HEK293 (cell line): ENCODE measurements at regions not wholly inside any gene's neighbourhood (a gene's known extent, or its start where the extent isn't known, plus 50 kb on each side); places are given as distances from the start of the nearest gene placed in this dataset.

Experiments used
- EGR2 ChIP-seq: fragments of 450-650 bp; formaldehyde crosslinking; IDR thresholded peaks from 2 replicates; pipeline ENCODE4 v1.5.1; 2016; ENCODE audit warnings: low read depth, missing biosample characterization, missing genetic modification characterization
- ZSCAN30 ChIP-seq: fragments of 450-650 bp; IDR thresholded peaks from 2 replicates; pipeline ENCODE4 v1.5.1; 2018; ENCODE audit warnings: missing biosample characterization, mild to moderate bottlenecking, missing genetic modification characterization, moderate library complexity
- TF ChIP-seq, protein P1 (sequence below): fragments of 450-650 bp; formaldehyde crosslinking; IDR thresholded peaks from 2 replicates; pipeline ENCODE4 v1.5.1; 2016; ENCODE audit warnings: missing biosample characterization, missing genetic modification characterization
- TF ChIP-seq, protein P2 (sequence below): fragments of 450-650 bp; formaldehyde crosslinking; IDR thresholded peaks from 2 replicates; pipeline ENCODE4 v1.5.1; 2016; ENCODE audit warnings: missing biosample characterization, missing genetic modification characterization

- TF ChIP-seq, protein P1, sequence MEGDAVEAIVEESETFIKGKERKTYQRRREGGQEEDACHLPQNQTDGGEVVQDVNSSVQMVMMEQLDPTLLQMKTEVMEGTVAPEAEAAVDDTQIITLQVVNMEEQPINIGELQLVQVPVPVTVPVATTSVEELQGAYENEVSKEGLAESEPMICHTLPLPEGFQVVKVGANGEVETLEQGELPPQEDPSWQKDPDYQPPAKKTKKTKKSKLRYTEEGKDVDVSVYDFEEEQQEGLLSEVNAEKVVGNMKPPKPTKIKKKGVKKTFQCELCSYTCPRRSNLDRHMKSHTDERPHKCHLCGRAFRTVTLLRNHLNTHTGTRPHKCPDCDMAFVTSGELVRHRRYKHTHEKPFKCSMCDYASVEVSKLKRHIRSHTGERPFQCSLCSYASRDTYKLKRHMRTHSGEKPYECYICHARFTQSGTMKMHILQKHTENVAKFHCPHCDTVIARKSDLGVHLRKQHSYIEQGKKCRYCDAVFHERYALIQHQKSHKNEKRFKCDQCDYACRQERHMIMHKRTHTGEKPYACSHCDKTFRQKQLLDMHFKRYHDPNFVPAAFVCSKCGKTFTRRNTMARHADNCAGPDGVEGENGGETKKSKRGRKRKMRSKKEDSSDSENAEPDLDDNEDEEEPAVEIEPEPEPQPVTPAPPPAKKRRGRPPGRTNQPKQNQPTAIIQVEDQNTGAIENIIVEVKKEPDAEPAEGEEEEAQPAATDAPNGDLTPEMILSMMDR (tag by site-specific recombination): no peak
- TF ChIP-seq, protein P2, sequence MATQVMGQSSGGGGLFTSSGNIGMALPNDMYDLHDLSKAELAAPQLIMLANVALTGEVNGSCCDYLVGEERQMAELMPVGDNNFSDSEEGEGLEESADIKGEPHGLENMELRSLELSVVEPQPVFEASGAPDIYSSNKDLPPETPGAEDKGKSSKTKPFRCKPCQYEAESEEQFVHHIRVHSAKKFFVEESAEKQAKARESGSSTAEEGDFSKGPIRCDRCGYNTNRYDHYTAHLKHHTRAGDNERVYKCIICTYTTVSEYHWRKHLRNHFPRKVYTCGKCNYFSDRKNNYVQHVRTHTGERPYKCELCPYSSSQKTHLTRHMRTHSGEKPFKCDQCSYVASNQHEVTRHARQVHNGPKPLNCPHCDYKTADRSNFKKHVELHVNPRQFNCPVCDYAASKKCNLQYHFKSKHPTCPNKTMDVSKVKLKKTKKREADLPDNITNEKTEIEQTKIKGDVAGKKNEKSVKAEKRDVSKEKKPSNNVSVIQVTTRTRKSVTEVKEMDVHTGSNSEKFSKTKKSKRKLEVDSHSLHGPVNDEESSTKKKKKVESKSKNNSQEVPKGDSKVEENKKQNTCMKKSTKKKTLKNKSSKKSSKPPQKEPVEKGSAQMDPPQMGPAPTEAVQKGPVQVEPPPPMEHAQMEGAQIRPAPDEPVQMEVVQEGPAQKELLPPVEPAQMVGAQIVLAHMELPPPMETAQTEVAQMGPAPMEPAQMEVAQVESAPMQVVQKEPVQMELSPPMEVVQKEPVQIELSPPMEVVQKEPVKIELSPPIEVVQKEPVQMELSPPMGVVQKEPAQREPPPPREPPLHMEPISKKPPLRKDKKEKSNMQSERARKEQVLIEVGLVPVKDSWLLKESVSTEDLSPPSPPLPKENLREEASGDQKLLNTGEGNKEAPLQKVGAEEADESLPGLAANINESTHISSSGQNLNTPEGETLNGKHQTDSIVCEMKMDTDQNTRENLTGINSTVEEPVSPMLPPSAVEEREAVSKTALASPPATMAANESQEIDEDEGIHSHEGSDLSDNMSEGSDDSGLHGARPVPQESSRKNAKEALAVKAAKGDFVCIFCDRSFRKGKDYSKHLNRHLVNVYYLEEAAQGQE (tag by site-specific recombination): no peak
- TF ChIP-seq ZSCAN30: no peak
- no peak for TF ChIP-seq EGR2 (tag by site-specific recombination)
Observed at GRCh38 chr22:27393371-27393770, 408.2 kb downstream of the MN1 start.
